ENCODE measurements at regions not wholly inside any gene's neighbourhood (a gene's known extent, or its start where the extent isn't known, plus 50 kb on each side); places are given as distances from the start of the nearest gene placed in this dataset.

- Histone ChIP-seq H3K27me3 (replicated peaks) (no peaks in the 10 kb centered on the region), H3K4me3 (ENCODE audit: low read depth, low read length) (no peak overlapping the region), H3K27ac (no peak overlapping the region), H3K36me3 (replicated peaks) (no peaks in the 10 kb centered on the region)
- in situ Hi-C loops (cut with HindIII; ENCODE audit: low pct_ligation_motif_present, low sequenced_read_pairs) = no loop called here
- TF ChIP-seq CTCF (IDR thresholded peaks at IDR 0.05; ENCODE audit: low read depth, low read length, missing control alignments) = no peak
- DNase-seq = no peak
These were observed 551.2 kb downstream of the CDH26 start for GRCh38 chr20:60509407-60509806.

- no peaks in the 10 kb centered on the region for H3K27me3 ChIP-seq (replicated peaks)
- TF ChIP-seq CTCF (IDR thresholded peaks at IDR 0.05; ENCODE audit: low read depth, low read length, missing control alignments) = no peak
- in situ Hi-C loops (cut with HindIII; ENCODE audit: low pct_ligation_motif_present, low sequenced_read_pairs) = no loop called here
- H3K27ac ChIP-seq = no peak overlapping the region
- no peak overlapping the region for H3K4me3 ChIP-seq (ENCODE audit: low read depth, low read length)
- DNase-seq = no peak
- no peaks in the 10 kb centered on the region for H3K36me3 ChIP-seq (replicated peaks)
These were observed 552.1 kb downstream of the CDH26 start for GRCh38 chr20:60510356-60510755.

- in situ Hi-C loops (cut with HindIII; ENCODE audit: low pct_ligation_motif_present, low sequenced_read_pairs) = no loop called here
- no peaks in the 10 kb centered on the region for H3K27me3 ChIP-seq (replicated peaks)
- no peak for TF ChIP-seq CTCF (IDR thresholded peaks at IDR 0.05; ENCODE audit: low read depth, low read length, missing control alignments)
- no peak overlapping the region for H3K4me3 ChIP-seq (ENCODE audit: low read depth, low read length)
- no peaks in the 10 kb centered on the region for H3K36me3 ChIP-seq (replicated peaks)
- H3K27ac ChIP-seq = no peak overlapping the region
- peak; percentile 13 for DNase-seq
These were observed 554.2 kb downstream of the CDH26 start for GRCh38 chr20:60512443-60512842.

GRCh38 chr20:60513141-60513540 is 554.9 kb downstream of the CDH26 start:
- Histone ChIP-seq H3K27ac (no peak overlapping the region), H3K36me3 (replicated peaks) (no peaks in the 10 kb centered on the region), H3K4me3 (ENCODE audit: low read depth, low read length) (no peak overlapping the region), H3K27me3 (replicated peaks) (no peaks in the 10 kb centered on the region)
- no peak for DNase-seq
- no peak for TF ChIP-seq CTCF (IDR thresholded peaks at IDR 0.05; ENCODE audit: low read depth, low read length, missing control alignments)
- in situ Hi-C loops (cut with HindIII; ENCODE audit: low pct_ligation_motif_present, low sequenced_read_pairs) = no loop called here

GRCh38 chr20:60516442-60516841 is 558.2 kb downstream of the CDH26 start:
- Histone ChIP-seq H3K36me3 (replicated peaks) (no peaks in the 10 kb centered on the region), H3K27me3 (replicated peaks) (no peaks in the 10 kb centered on the region), H3K4me3 (ENCODE audit: low read depth, low read length) (no peak overlapping the region), H3K27ac (no peak overlapping the region)
- no peak for DNase-seq
- in situ Hi-C loops (cut with HindIII; ENCODE audit: low pct_ligation_motif_present, low sequenced_read_pairs) = no loop called here
- TF ChIP-seq CTCF (IDR thresholded peaks at IDR 0.05; ENCODE audit: low read depth, low read length, missing control alignments) = no peak

- H3K27me3 ChIP-seq (replicated peaks) = no peaks in the 10 kb centered on the region
- in situ Hi-C loops (cut with HindIII; ENCODE audit: low pct_ligation_motif_present, low sequenced_read_pairs) = no loop called here
- DNase-seq = no peak
- no peaks in the 10 kb centered on the region for H3K36me3 ChIP-seq (replicated peaks)
- TF ChIP-seq CTCF (IDR thresholded peaks at IDR 0.05; ENCODE audit: low read depth, low read length, missing control alignments) = no peak
- no peak overlapping the region for H3K4me3 ChIP-seq (ENCODE audit: low read depth, low read length)
- no peak overlapping the region for H3K27ac ChIP-seq
These were observed 559.8 kb downstream of the CDH26 start for GRCh38 chr20:60518022-60518421.
